Hippocampal formation (tissue), 2 donors: ENCODE measurements at regions not wholly inside any gene's neighbourhood (a gene's known extent, or its start where the extent isn't known, plus 50 kb on each side); places are given as distances from the start of the nearest gene placed in this dataset.
"Not testable (repeated sequence)": the region's sequence is repeated elsewhere in the genome, so short reads cannot be mapped to it uniquely, and the experiment has no call there.

Experiments used
- DNase-seq, 2 donors: peaks; one replicate each; lab custom pipeline; 2025; lab: John Stamatoyannopoulos, UW

- no peak for DNase-seq
Measured at GRCh38 chr7:17437586-17437985, 139.1 kb downstream of the AHR start.

DNA sequence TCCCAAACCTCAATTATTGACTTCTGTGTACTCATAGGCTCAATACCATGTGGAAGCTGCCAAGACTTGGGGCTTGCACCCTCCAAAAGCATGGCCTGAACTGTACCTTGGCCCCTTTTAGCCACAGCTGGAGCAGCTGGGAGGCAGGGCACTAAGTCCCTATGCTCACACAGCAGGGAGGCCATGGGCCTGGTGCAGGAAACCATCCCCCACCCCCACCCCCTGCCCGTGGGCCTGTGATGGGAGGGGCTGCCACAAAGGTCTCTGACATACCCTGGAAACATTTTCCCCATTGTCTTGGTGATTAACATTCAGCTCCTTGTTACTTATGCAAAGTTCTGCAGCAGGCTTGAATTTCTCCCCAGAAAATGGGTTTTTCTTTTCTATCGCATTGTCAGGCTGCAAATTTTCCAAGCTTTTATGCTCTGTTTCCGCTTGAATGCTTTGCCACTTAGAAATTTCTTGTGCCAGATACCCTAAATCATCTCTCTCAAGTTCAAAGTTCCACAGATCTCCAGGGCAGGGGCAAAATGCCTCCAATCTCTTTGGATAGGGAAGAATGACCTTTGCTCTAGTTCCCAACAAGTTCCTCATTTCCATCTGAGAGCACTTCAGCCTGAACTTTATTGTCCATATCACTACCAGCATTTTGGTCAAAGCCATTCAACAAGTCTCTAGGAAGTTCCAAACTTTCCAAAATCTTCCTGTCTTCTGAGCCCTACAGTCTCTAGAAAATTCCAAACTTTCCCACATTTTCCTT is 141.8 kb downstream of the AHR start:
- DNase-seq, result not testable (repeated sequence)

DNA sequence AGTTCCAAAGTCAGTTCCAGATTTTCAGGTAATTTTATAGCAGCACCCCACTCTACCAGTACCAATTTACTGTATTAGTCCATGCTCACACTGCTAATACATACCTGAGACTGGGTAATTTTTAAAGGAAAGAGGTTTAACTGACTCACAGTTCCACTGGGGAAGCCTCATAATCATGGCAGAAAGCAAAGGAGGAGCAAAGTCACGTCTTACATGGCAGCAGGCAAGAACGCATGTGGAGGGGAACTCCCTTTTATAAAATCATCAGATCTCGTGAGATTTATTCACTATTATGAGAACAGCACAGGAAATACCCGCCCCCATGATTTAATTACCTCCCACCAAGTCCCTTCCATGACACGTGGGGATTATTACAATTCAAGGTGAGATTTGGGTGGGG is 142.4 kb downstream of the AHR start:
- DNase-seq, result no peak

DNA sequence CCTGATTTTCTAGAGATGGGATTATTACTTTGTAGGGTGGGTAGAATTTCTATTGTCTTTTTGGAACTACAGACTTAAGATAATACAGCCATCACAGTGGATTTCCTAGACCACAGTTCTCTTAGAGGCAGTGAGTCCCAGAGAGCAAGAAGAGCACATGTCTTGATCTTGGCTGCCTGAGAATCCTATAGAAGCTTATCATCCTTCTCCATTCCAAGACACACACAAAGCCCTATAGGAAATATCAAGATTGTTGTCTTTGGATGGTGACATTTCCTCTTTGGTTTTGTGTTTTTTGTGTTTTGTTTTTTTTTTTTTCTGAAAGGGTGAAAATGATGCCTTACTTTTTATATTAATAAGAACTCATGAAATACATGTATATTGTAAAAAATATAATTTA is 143.1 kb downstream of the AHR start:
- no peak for DNase-seq

GRCh38 chr7:17444151-17444550 is 145.7 kb downstream of the AHR start:
- no peak for DNase-seq

DNA sequence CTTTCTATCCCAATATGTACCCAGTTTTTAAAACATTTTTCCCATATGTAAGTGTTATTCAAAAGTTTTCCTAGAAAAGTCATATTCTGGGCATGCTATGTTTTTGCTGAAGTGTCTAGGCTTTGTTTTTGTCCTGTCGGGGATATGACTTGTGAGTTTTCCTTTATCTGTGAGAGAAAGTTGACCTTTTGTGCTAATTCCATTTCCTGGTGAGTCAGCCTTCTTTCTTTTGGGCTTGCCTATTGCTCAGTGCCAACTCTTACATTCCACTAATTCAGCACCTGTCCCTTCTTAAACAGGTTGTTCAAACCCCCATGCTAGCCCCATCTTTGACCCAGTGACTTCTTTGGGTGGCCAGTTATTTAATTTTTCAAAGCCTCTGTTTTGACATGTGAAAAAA is 146.2 kb downstream of the AHR start:
- DNase-seq, result no peak

- no peak for DNase-seq
Measured at GRCh38 chr7:17446340-17446739, 147.9 kb downstream of the AHR start.

GRCh38 chr7:17447728-17448478 is 149.5 kb downstream of the AHR start:
- no peak for DNase-seq

- no peak for DNase-seq
Measured at GRCh38 chr7:17448479-17449423, 150.3 kb downstream of the AHR start.

- no peak for DNase-seq
Measured at GRCh38 chr7:17456541-17456940, 158.1 kb downstream of the AHR start.

DNA sequence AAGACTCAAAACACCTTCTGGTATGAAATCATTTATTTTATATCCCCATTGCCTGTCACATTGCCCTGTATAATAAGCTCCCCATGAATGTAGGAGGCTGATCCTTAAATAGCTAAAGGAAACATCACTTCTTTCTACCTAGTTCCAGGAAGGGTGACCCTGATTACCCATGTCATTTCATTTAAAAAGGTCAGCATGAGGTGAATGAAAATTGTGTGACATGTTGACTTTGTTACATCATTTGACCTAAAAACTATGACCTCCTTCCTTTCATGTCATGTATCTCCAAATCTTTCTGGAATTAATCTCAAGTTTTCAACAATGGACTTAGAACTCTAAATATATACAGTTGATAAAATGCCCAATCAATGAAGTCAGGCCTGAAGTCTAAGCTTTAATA is 161.5 kb downstream of the AHR start:
- no peak for DNase-seq

GRCh38 chr7:17460665-17461064 is 162.2 kb downstream of the AHR start:
- no peak for DNase-seq

DNA sequence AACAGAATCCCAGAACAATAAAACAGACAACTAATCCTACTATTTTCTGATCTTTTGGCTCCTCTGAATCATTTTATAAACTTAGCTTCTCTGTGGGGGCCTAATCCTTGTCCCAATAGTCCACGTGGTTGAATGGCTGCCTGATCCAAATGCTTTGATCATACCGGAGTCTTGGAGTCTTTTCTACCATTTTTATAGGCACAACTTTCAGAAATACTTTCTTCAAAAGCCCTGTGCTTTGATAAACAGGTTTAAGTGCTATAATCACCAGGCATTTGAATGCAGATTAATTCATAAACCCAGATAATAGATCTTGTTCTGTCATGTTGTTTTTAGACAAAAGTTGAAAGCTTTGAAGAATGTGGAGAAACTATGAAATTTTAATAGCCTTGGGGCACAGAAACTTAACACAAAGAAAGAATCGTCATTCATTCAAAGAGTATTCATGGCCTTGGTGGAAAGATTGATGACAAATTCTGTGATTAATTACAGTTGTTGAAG is 163.7 kb downstream of the AHR start:
- no peak for DNase-seq

GRCh38 chr7:17463511-17464085 is 165.1 kb downstream of the AHR start:
- no peak for DNase-seq

- DNase-seq, result no peak
Measured at GRCh38 chr7:17466216-17466615, 167.8 kb downstream of the AHR start.

- no peak for DNase-seq
Measured at GRCh38 chr7:17467386-17467945, 169.0 kb downstream of the AHR start.

- no peak for DNase-seq
Measured at GRCh38 chr7:17471325-17471724, 172.9 kb downstream of the AHR start.

DNA sequence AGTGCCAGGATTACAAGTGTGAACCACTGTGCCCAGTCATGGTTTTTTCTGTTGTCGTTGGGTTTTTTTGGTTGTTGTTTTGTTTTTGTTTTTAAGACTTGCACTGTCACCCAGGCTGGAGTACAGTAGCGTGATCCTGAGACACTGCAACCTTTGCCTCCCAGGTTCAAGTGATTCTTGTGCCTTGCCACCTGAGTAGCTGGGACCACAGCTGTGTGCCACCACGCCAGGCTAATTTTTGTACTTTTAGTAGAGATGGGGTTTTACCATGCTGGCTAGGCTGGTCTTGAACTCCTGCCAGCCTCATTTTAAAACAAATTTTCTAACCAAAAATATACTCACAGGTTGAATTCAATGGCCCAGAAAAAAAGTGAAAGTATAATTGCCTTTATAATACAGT is 174.1 kb downstream of the AHR start:
- DNase-seq, result no peak

- DNase-seq, result no peak
Measured at GRCh38 chr7:17472939-17473338, 174.5 kb downstream of the AHR start.

- no peak for DNase-seq
Measured at GRCh38 chr7:17474724-17475344, 176.4 kb downstream of the AHR start.

DNA sequence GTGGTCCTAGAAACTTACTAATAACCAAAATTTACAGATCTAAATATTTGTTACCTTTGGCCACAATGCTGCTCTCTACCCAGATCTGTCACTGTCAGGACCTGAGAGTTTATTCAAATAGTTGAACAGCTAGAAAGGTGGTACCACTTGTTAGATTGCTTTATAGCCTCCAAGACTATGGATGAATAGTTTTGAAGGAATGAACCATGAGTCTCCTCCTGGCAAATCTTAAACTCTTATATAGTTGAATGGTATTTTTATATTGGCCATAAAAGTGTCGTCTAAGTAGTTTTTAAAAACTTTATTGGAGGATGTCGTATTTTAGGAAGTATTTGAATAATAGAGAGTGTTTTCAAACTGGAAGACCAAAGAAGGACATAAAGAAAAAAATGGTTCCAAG is 178.7 kb downstream of the AHR start:
- DNase-seq, result no peak
